ENCODE measurements at regions not wholly inside any gene's neighbourhood (a gene's known extent, or its start where the extent isn't known, plus 50 kb on each side); places are given as distances from the start of the nearest gene placed in this dataset.

- Mint-ChIP-seq H3K27me3 (ENCODE audit: low read depth in 3 of 3) (peaks cover 0 to 1% (median 0%) of the 10 kb centered on the region in 3 donors), H3K4me3 (no peak overlapping the region), H3K9me3 (peaks cover 0 to 6% (median 4%) of the 10 kb centered on the region in 7 donors), H3K4me1 (no peaks in the 10 kb centered on the region), H3K27ac (no peak overlapping the region), H3K36me3 (no peaks in the 10 kb centered on the region)
- no peak overlapping the region for H3K27ac ChIP-seq (ENCODE audit: low read depth in 1 of 2, low read length in 2 of 2)
- intact Hi-C loops (cut with micrococcal nuclease): no loop called here
- no CpG with 5 or more reads among the region's 2 CpGs for WGBS (ENCODE audit: insufficient coverage)
- H3K9me3 ChIP-seq (replicated peaks in 1 of 2; ENCODE audit: control insufficient read depth in 1 of 2, insufficient read depth in 1 of 2, low read length in 2 of 2): no peaks in the 10 kb centered on the region
- H3K36me3 ChIP-seq (replicated peaks in 1 of 2; ENCODE audit: control insufficient read depth in 1 of 2, insufficient read depth in 2 of 2, low read length in 2 of 2): no peaks in the 10 kb centered on the region
- no peak overlapping the region for H3K9ac ChIP-seq (ENCODE audit: insufficient read depth, low read length, poor library complexity, severe bottlenecking)
- no peak overlapping the region for H3K4me2 ChIP-seq (replicated peaks; ENCODE audit: extremely low read depth, low read length, poor library complexity, severe bottlenecking)
- H2AFZ ChIP-seq (ENCODE audit: insufficient read depth, low read depth, low read length, poor library complexity, severe bottlenecking): no peak overlapping the region
- no peak for DNase-seq
- H3K27me3 ChIP-seq (ENCODE audit: control insufficient read depth in 2 of 2, insufficient read depth in 2 of 2, low read length in 2 of 2): no peaks in the 10 kb centered on the region
- H4K20me1 ChIP-seq (ENCODE audit: insufficient read depth, low read length): no peaks in the 10 kb centered on the region
- no peaks in the 10 kb centered on the region for H3K4me1 ChIP-seq (ENCODE audit: control insufficient read depth in 1 of 2, insufficient read depth in 2 of 2, low read length in 2 of 2)
- no peaks in the 10 kb centered on the region for H3K79me2 ChIP-seq (ENCODE audit: insufficient read depth, low read length)
- no peak overlapping the region for H3K4me3 ChIP-seq (replicated peaks in 1 of 3; ENCODE audit: low read depth in 2 of 3, low read length in 3 of 3)
- TF ChIP-seq, protein P1, sequence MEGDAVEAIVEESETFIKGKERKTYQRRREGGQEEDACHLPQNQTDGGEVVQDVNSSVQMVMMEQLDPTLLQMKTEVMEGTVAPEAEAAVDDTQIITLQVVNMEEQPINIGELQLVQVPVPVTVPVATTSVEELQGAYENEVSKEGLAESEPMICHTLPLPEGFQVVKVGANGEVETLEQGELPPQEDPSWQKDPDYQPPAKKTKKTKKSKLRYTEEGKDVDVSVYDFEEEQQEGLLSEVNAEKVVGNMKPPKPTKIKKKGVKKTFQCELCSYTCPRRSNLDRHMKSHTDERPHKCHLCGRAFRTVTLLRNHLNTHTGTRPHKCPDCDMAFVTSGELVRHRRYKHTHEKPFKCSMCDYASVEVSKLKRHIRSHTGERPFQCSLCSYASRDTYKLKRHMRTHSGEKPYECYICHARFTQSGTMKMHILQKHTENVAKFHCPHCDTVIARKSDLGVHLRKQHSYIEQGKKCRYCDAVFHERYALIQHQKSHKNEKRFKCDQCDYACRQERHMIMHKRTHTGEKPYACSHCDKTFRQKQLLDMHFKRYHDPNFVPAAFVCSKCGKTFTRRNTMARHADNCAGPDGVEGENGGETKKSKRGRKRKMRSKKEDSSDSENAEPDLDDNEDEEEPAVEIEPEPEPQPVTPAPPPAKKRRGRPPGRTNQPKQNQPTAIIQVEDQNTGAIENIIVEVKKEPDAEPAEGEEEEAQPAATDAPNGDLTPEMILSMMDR (IDR thresholded peaks at IDR 0.05): peak; percentile 34
Measured at GRCh38 chr2:194166818-194167217, 1490.2 kb upstream of the SLC39A10 start.

GRCh38 chr2:194155431-194155830 is 1501.6 kb upstream of the SLC39A10 start:
- Histone ChIP-seq H3K4me2 (replicated peaks; ENCODE audit: extremely low read depth, low read length, poor library complexity, severe bottlenecking) (no peak overlapping the region), H3K9me3 (replicated peaks in 1 of 2; ENCODE audit: control insufficient read depth in 1 of 2, insufficient read depth in 1 of 2, low read length in 2 of 2) (peaks cover 2 to 18% of the 10 kb centered on the region in 2 donors), H3K79me2 (ENCODE audit: insufficient read depth, low read length) (no peaks in the 10 kb centered on the region), H3K27me3 (ENCODE audit: control insufficient read depth in 2 of 2, insufficient read depth in 2 of 2, low read length in 2 of 2) (no peaks in the 10 kb centered on the region), H3K4me3 (replicated peaks in 1 of 3; ENCODE audit: low read depth in 2 of 3, low read length in 3 of 3) (no peak overlapping the region), H4K20me1 (ENCODE audit: insufficient read depth, low read length) (no peaks in the 10 kb centered on the region), H3K36me3 (replicated peaks in 1 of 2; ENCODE audit: control insufficient read depth in 1 of 2, insufficient read depth in 2 of 2, low read length in 2 of 2) (no peaks in the 10 kb centered on the region), H2AFZ (ENCODE audit: insufficient read depth, low read depth, low read length, poor library complexity, severe bottlenecking) (no peak overlapping the region), H3K4me1 (ENCODE audit: control insufficient read depth in 1 of 2, insufficient read depth in 2 of 2, low read length in 2 of 2) (no peaks in the 10 kb centered on the region), H3K9ac (ENCODE audit: insufficient read depth, low read length, poor library complexity, severe bottlenecking) (no peak overlapping the region), H3K27ac (ENCODE audit: low read depth in 1 of 2, low read length in 2 of 2) (no peak overlapping the region)
- DNase-seq: no peak
- Mint-ChIP-seq H3K4me3 (no peak overlapping the region), H3K36me3 (no peaks in the 10 kb centered on the region), H3K27ac (no peak overlapping the region), H3K9me3 (peaks cover 0 to 18% (median 9%) of the 10 kb centered on the region in 7 donors), H3K27me3 (ENCODE audit: low read depth in 3 of 3) (no peaks in the 10 kb centered on the region), H3K4me1 (no peaks in the 10 kb centered on the region)
- no CpG with 5 or more reads among the region's 4 CpGs for WGBS (ENCODE audit: insufficient coverage)
- intact Hi-C loops (cut with micrococcal nuclease): no loop called here
- TF ChIP-seq, protein P1 (IDR thresholded peaks at IDR 0.05): no peak

Data from CD14-positive monocyte (primary cell).